K562 (cell line): ENCODE measurements at regions not wholly inside any gene's neighbourhood (a gene's known extent, or its start where the extent isn't known, plus 50 kb on each side); places are given as distances from the start of the nearest gene placed in this dataset.

Experiments used
- ATAC-seq: fragments of 200-7000 bp; cut with Tn5 transposase; 3 replicates; pipeline ENCODE4 v1.9.1; 2020; ENCODE audit warnings: moderate library complexity
- BruUV-seq: library from RNA; stranded (reverse); fragments of 400-500 nt; replicated peaks from 2 replicates; lab custom pipeline; 2021; lab: Mats Ljungman, UMichigan
- CTCF ChIA-PET: fragments of 300-600 bp; formaldehyde crosslinking; extraction: SDS; loops from one replicate; lab custom pipeline; 2021; ENCODE audit warnings: low intra/inter-chr PET ratio; lab: Yijun Ruan, JAX
- POLR2A ChIA-PET: fragments of 300-600, 350-650 bp; sonication (Branson Sonifier 250); formaldehyde crosslinking; extraction: SDS; loops from one replicate; lab custom pipeline; 2021; ENCODE audit warnings: antibody characterized with exemption, inconsistent platforms; lab: Yijun Ruan, JAX
- DNase-seq, 4 experiments: peaks; one replicate each; pipeline versions ENCODE4 v3.0.0 to v3.0.0-alpha.2; 2011 to 2018; ENCODE audit warnings: low spot score in 3 of 4, mixed read lengths in 3 of 4; ENCODE audit errors: extremely low read depth in 1 of 4
- FAIRE-seq: peaks from 2 replicates; lab custom pipeline; 2011; peaks lifted over from hg19 to GRCh38; lab: Jason Lieb, UNC
- H2AFZ ChIP-seq: 2 replicates; pipeline ENCODE4 v1.6.0; 2011; ENCODE audit warnings: low read depth, low read length, control low read depth, inconsistent platforms
- H3K27ac ChIP-seq: fragments of 200-600 bp; 3 replicates; pipeline ENCODE4 v1.8.0; 2011; ENCODE audit warnings: low read depth, mild to moderate bottlenecking, control low read depth, inconsistent platforms, low read length, moderate library complexity, mixed read lengths; ENCODE audit errors: extremely low read depth
- H3K27me3 ChIP-seq, 2 experiments: fragments of 300-600 bp in 1 of 2; 2 replicates in 1 of 2; 3 replicates in 1 of 2; pipeline versions ENCODE4 v1.6.0 to v1.8.0; 2011; ENCODE audit warnings: inconsistent platforms in 2 of 2, low read length in 2 of 2, mild to moderate bottlenecking in 1 of 2, mixed read lengths in 1 of 2, moderate library complexity in 1 of 2; ENCODE audit not compliant: control insufficient read depth in 2 of 2, insufficient read depth in 2 of 2
- H3K36me3 ChIP-seq: fragments of 300-600 bp; 3 replicates; pipeline ENCODE4 v1.8.0; 2011; ENCODE audit warnings: mild to moderate bottlenecking, low read length, inconsistent platforms; ENCODE audit not compliant: control insufficient read depth, insufficient read depth
- H3K4me1 ChIP-seq, 2 experiments: fragments of 200-600 bp in 1 of 2; replicated peaks in 1 of 2; 2 replicates in 1 of 2; 3 replicates in 1 of 2; pipeline versions ENCODE4 v1.5.1 to v1.8.0; 2011; ENCODE audit warnings: inconsistent platforms in 2 of 2, low read length in 2 of 2, mild to moderate bottlenecking in 1 of 2, mixed read lengths in 1 of 2, moderate library complexity in 1 of 2; ENCODE audit not compliant: control insufficient read depth in 2 of 2, insufficient read depth in 2 of 2
- H3K4me2 ChIP-seq: 2 replicates; pipeline ENCODE4 v1.6.1; 2011; ENCODE audit warnings: low read length, control low read depth, inconsistent platforms, mixed read lengths; ENCODE audit not compliant: insufficient read depth
- H3K4me3 ChIP-seq: fragments of 200-600 bp; sonication (generic), shearing (Covaris generic); 2 replicates; pipeline ENCODE4 v1.5.1; 2016; ENCODE audit warnings: control low read depth, inconsistent platforms
- H3K79me2 ChIP-seq: fragments of 200-600 bp; 3 replicates; pipeline ENCODE4 v1.8.0; 2011; ENCODE audit warnings: low read length, inconsistent platforms; ENCODE audit not compliant: control insufficient read depth, insufficient read depth
- H3K9ac ChIP-seq, 2 experiments: 2 replicates each; pipeline versions ENCODE4 v1.6.0 to v1.6.1; 2011; ENCODE audit warnings: low read depth in 2 of 2, low read length in 2 of 2, control low read depth in 1 of 2, inconsistent platforms in 1 of 2, mild to moderate bottlenecking in 1 of 2, mixed read lengths in 1 of 2; ENCODE audit not compliant: insufficient read depth in 1 of 2
- H3K9me1 ChIP-seq: one replicate; pipeline ENCODE4 v1.6.0; 2011; ENCODE audit warnings: inconsistent platforms, mild to moderate bottlenecking, low read length, moderate library complexity; ENCODE audit not compliant: control insufficient read depth, insufficient read depth
- H3K9me3 ChIP-seq: replicated peaks from 2 replicates; pipeline ENCODE4 v1.5.1; 2011; ENCODE audit warnings: low read depth, low read length, inconsistent platforms; ENCODE audit not compliant: control insufficient read depth, insufficient read depth
- H4K20me1 ChIP-seq: replicated peaks from 2 replicates; pipeline ENCODE4 v1.6.1; 2011; ENCODE audit warnings: low read length, inconsistent platforms, mixed read lengths; ENCODE audit not compliant: control insufficient read depth, insufficient read depth
- CCNT2 ChIP-seq: IDR thresholded peaks from 2 replicates; pipeline ENCODE4 v1.6.1; 2011; ENCODE audit warnings: borderline replicate concordance, low read depth, mild to moderate bottlenecking, moderate library complexity, mixed read lengths, low read length; ENCODE audit not compliant: insufficient read length; ENCODE audit errors: extremely low read depth
- GTF2A2 ChIP-seq: IDR thresholded peaks from 2 replicates; pipeline ENCODE4 v1.6.1; 2016; ENCODE audit warnings: mild to moderate bottlenecking, missing genetic modification characterization, missing compliant biosample characterization
- HIVEP1 ChIP-seq: fragments of 250-450 bp; sonication (Bioruptor Pico); IDR thresholded peaks from 2 replicates; pipeline ENCODE4 v1.4.0; 2020; ENCODE audit warnings: mild to moderate bottlenecking
- HLTF ChIP-seq: fragments of 450-650 bp; IDR thresholded peaks from 2 replicates; pipeline ENCODE4 v1.6.1; 2016
- MCM2 ChIP-seq: fragments of 450-650 bp; IDR thresholded peaks from 2 replicates; pipeline ENCODE4 v1.6.1; 2017; ENCODE audit warnings: low read depth, mild to moderate bottlenecking
- MECOM ChIP-seq: fragments of 250-450 bp; sonication (Bioruptor Pico); IDR thresholded peaks from 2 replicates; pipeline ENCODE4 v1.8.0; 2022; ENCODE audit warnings: inconsistent platforms
- SIN3A ChIP-seq, 2 experiments: fragments of 150-350 bp in 1 of 2; IDR thresholded peaks; 2 replicates each; pipeline ENCODE4 v1.6.1; 2011 to 2016; ENCODE audit warnings: borderline replicate concordance in 2 of 2, low read depth in 2 of 2, low read length in 2 of 2, mild to moderate bottlenecking in 2 of 2, moderate library complexity in 2 of 2; ENCODE audit not compliant: control insufficient read depth in 1 of 2
- SPI1 ChIP-seq: IDR thresholded peaks from 2 replicates; pipeline ENCODE4 v1.6.1; 2011; ENCODE audit warnings: low read depth, low read length, control low read depth, borderline replicate concordance
- ZFP36 ChIP-seq: fragments of 150-350 bp; IDR thresholded peaks from 2 replicates; pipeline ENCODE4 v1.6.1; 2018; ENCODE audit warnings: low read length, low read depth; ENCODE audit not compliant: partially characterized antibody
- ZNF311 ChIP-seq: fragments of 250-450 bp; sonication (Bioruptor Pico); IDR thresholded peaks from 2 replicates; pipeline ENCODE4 v1.4.0; 2020; ENCODE audit warnings: mild to moderate bottlenecking, moderate library complexity
- ZNF41 ChIP-seq: fragments of 250-450 bp; sonication (Bioruptor Pico); conservative IDR thresholded peaks from 2 replicates; pipeline ENCODE4 v1.4.0; 2020; ENCODE audit warnings: mild to moderate bottlenecking
- ZNF695 ChIP-seq: fragments of 450-650 bp; formaldehyde crosslinking; IDR thresholded peaks from 2 replicates; pipeline ENCODE4 v1.4.0; 2020; ENCODE audit warnings: mild to moderate bottlenecking, moderate library complexity
- ZNF75A ChIP-seq: fragments of 450-650 bp; formaldehyde crosslinking; IDR thresholded peaks from 2 replicates; pipeline ENCODE4 v1.4.0; 2020; ENCODE audit warnings: mild to moderate bottlenecking
- ZNF780A ChIP-seq: fragments of 250-450 bp; sonication (Bioruptor Pico); IDR thresholded peaks from 2 replicates; pipeline ENCODE4 v1.5.0; 2021; ENCODE audit warnings: mild to moderate bottlenecking
- WGBS: fragments of 100-300 bp; shearing (Covaris generic); methylation state at CpG from one replicate; pipeline ENCODE4 v1.1.6; 2016; ENCODE audit warnings: low coverage, mixed read lengths; ENCODE audit not compliant: insufficient coverage; ENCODE audit errors: missing lambda C conversion rate; 5-methylcytosine and 5-hydroxymethylcytosine counted together
- in situ Hi-C: fragments of 300-500 bp; cut with MboI; formaldehyde crosslinking; loops from 4 replicates; pipeline ENCODE4 v1.15.0; 2018; ENCODE audit warnings: inconsistent platforms, mixed read lengths
- intact Hi-C: fragments of 100-400 bp; cut with micrococcal nuclease; formaldehyde crosslinking; loops from 2 replicates; pipeline ENCODE4 v1.14.2; 2022

DNA sequence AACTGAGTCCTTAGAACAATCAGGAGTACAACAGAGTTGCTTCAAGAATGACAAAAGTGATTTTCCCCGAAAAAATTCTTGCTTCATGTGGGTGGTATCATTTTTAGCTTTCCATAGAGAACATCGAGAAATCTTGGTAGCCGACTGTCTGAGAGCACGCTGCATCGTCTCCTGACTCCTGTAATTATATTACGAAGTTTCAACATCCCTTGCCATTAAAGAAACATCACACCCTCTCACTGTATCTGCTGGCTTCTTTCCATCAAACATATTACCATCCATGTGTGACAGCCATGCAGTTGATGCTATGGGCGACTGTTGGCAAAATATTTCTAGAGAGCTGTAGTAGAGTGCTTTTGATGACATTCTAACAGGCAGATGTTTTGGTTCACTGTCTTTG is 311.2 kb downstream of the CMPK2 start:
- no peaks in the 10 kb centered on the region for H3K4me1 ChIP-seq
- POLR2A ChIA-PET, result no interaction called here
- H3K36me3 ChIP-seq, result no peaks in the 10 kb centered on the region
- FAIRE-seq (no peak), ATAC-seq (no peak), DNase-seq (no peak)
- no peak overlapping the region for H3K9ac ChIP-seq
- no peak overlapping the region for H3K4me3 ChIP-seq
- no peak overlapping the region for H3K4me2 ChIP-seq
- intact Hi-C loops (no loop called here), in situ Hi-C loops (no loop called here)
- H3K9me1 ChIP-seq, result no peaks in the 10 kb centered on the region
- no peak for TF ChIP-seq ZNF780A (CRISPR knock-in tag)
- TF ChIP-seq ZFP36, result no peak
- TF ChIP-seq ZNF75A (CRISPR knock-in tag), result no peak
- TF ChIP-seq CCNT2, result no peak
- no peak for TF ChIP-seq SPI1
- no peak for TF ChIP-seq MCM2
- TF ChIP-seq GTF2A2 (tag), result no peak
- TF ChIP-seq HLTF, result no peak
- TF ChIP-seq ZNF695 (CRISPR knock-in tag), result no peak
- no peak for TF ChIP-seq MECOM (CRISPR knock-in tag)
- TF ChIP-seq SIN3A (IDR thresholded peaks at IDR 0.05; ENCODE audit: borderline replicate concordance in 2 of 2, control insufficient read depth in 1 of 2, low read depth in 2 of 2, low read length in 2 of 2), result no peak
- TF ChIP-seq ZNF311 (CRISPR knock-in tag), result no peak
- TF ChIP-seq HIVEP1 (CRISPR knock-in tag), result no peak
- no peak for TF ChIP-seq ZNF41
- BruUV-seq, result no TSS peak
- CTCF ChIA-PET, result no interaction called here
- H3K27ac ChIP-seq, result no peak overlapping the region
- no peak overlapping the region for H2AFZ ChIP-seq
- 0% methylated on average over 7 of the region's 7 CpGs for WGBS
- no peaks in the 10 kb centered on the region for H3K27me3 ChIP-seq
- no peaks in the 10 kb centered on the region for H4K20me1 ChIP-seq
- 0 out of 2 replicates have a peak, but pooled peaks cover 3% of the 10 kb centered on the region for H3K9me3 ChIP-seq
- no peaks in the 10 kb centered on the region for H3K79me2 ChIP-seq
